GM10266 (cell line): ENCODE measurements at regions not wholly inside any gene's neighbourhood (a gene's known extent, or its start where the extent isn't known, plus 50 kb on each side); places are given as distances from the start of the nearest gene placed in this dataset.

ENCODE experiments used
- DNase-seq: peaks from one replicate; pipeline ENCODE4 v3.0.0; 2012; ENCODE audit errors: extremely low spot score
- TF ChIP-seq, protein P1 (sequence below): IDR thresholded peaks from 2 replicates; pipeline ENCODE4 v1.5.1; 2012; ENCODE audit warnings: mild to moderate bottlenecking, low read depth; ENCODE audit not compliant: control insufficient read depth, insufficient read depth; ENCODE audit errors: missing control alignments

GRCh38 chr5:20556115-20556763, 568.2 kb upstream of the CDH18 start:
- no peak for DNase-seq
- TF ChIP-seq, protein P1, sequence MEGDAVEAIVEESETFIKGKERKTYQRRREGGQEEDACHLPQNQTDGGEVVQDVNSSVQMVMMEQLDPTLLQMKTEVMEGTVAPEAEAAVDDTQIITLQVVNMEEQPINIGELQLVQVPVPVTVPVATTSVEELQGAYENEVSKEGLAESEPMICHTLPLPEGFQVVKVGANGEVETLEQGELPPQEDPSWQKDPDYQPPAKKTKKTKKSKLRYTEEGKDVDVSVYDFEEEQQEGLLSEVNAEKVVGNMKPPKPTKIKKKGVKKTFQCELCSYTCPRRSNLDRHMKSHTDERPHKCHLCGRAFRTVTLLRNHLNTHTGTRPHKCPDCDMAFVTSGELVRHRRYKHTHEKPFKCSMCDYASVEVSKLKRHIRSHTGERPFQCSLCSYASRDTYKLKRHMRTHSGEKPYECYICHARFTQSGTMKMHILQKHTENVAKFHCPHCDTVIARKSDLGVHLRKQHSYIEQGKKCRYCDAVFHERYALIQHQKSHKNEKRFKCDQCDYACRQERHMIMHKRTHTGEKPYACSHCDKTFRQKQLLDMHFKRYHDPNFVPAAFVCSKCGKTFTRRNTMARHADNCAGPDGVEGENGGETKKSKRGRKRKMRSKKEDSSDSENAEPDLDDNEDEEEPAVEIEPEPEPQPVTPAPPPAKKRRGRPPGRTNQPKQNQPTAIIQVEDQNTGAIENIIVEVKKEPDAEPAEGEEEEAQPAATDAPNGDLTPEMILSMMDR = no peak

- TF ChIP-seq, protein P1 = no peak
- no peak for DNase-seq
These were observed 567.0 kb upstream of the CDH18 start for GRCh38 chr5:20555034-20555433.

- TF ChIP-seq, protein P1 = no peak
- no peak for DNase-seq
These were observed 566.0 kb upstream of the CDH18 start for GRCh38 chr5:20554001-20554400.

- DNase-seq = no peak
These were observed 550.1 kb upstream of the CDH18 start for GRCh38 chr5:20537911-20538703.

DNA sequence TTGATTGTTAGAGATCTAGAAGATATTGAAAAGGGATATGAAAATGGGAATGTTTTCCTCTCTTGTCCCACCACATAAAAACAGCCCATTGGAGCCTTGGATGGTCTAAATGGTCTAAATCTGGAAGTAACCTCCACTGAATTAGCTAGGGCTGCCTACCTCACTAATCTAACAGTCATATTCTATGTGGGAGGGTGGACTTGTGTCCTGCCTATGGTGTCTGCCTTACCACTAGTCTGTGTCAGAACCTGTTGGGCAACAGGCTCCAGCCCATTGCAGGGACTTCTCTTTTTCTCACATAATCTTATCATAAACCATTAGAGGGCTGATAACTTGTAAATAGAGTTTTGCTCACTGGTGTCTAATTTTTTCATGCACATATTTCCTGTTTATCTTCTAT, 548.8 kb upstream of the CDH18 start:
- TF ChIP-seq, protein P1 = no peak
- no peak for DNase-seq

More at GRCh38 chr5:20537911-20538703, 550.1 kb upstream of the CDH18 start:
- TF ChIP-seq, protein P1 = no peak

GRCh38 chr5:20536341-20536740, 548.3 kb upstream of the CDH18 start:
- DNase-seq = no peak
- TF ChIP-seq, protein P1 = no peak

GRCh38 chr5:20528471-20528870, 540.5 kb upstream of the CDH18 start:
- DNase-seq = no peak
- TF ChIP-seq, protein P1 = no peak
